Neural progenitor cell (in vitro differentiated cells): ENCODE measurements at regions not wholly inside any gene's neighbourhood (a gene's known extent, or its start where the extent isn't known, plus 50 kb on each side); places are given as distances from the start of the nearest gene placed in this dataset.
A peak's percentile ranks its signal among the peaks of the same experiment; 100 is the strongest.

Source experiments
- DNase-seq: peaks from one replicate; pipeline ENCODE4 v3.0.0-alpha.2; 2016; ENCODE audit warnings: low spot score
- H2AFZ ChIP-seq: fragments of 200-600 bp; sonication (generic); replicated peaks from 2 replicates; pipeline ENCODE4 v1.6.1; 2016; ENCODE audit warnings: antibody characterized with exemption
- H3F3A ChIP-seq: fragments of 200-600 bp; sonication (generic); 2 replicates; pipeline ENCODE4 v1.6.1; 2016; ENCODE audit warnings: antibody characterized with exemption, low read depth
- H3K27ac ChIP-seq: fragments of 200-600 bp; sonication (generic); 2 replicates; pipeline ENCODE4 v1.5.1; 2016; ENCODE audit warnings: mild to moderate bottlenecking
- H3K27me3 ChIP-seq: fragments of 200-600 bp; sonication (generic); 2 replicates; pipeline ENCODE4 v1.6.1; 2016; ENCODE audit warnings: mild to moderate bottlenecking, moderate library complexity
- H3K36me3 ChIP-seq: fragments of 200-600 bp; sonication (generic); 2 replicates; pipeline ENCODE4 v1.5.1; 2016
- H3K4me1 ChIP-seq: fragments of 200-600 bp; sonication (generic); 2 replicates; pipeline ENCODE4 v1.6.1; 2016; ENCODE audit warnings: mixed run types
- H3K4me2 ChIP-seq: fragments of 200-600 bp; sonication (generic); 2 replicates; pipeline ENCODE4 v1.6.1; 2016
- H3K4me3 ChIP-seq: fragments of 200-600 bp; sonication (generic); 2 replicates; pipeline ENCODE4 v1.5.1; 2016
- H3K79me2 ChIP-seq: fragments of 200-600 bp; sonication (generic); 2 replicates; pipeline ENCODE4 v1.6.1; 2016; ENCODE audit warnings: low read depth
- H3K9ac ChIP-seq: fragments of 200-600 bp; sonication (generic); 2 replicates; pipeline ENCODE4 v1.6.1; 2016
- H3K9me3 ChIP-seq: fragments of 200-600 bp; sonication (generic); 2 replicates; pipeline ENCODE4 v1.5.1; 2016; ENCODE audit warnings: low read depth
- H4K20me1 ChIP-seq: fragments of 200-600 bp; sonication (generic); 2 replicates; pipeline ENCODE4 v1.6.1; 2016; ENCODE audit warnings: low read depth
- H3K27ac Mint-ChIP-seq: 3 replicates; pipeline ENCODE4 v1.8.0; 2021; ENCODE audit warnings: mixed read lengths
- H3K27me3 Mint-ChIP-seq: 2 replicates; pipeline ENCODE4 v1.8.0; 2022; ENCODE audit warnings: low read depth, mild to moderate bottlenecking, inconsistent platforms, moderate library complexity, mixed read lengths; ENCODE audit not compliant: insufficient read depth
- H3K36me3 Mint-ChIP-seq: 3 replicates; pipeline ENCODE4 v1.8.0; 2021; ENCODE audit warnings: mixed read lengths
- H3K4me1 Mint-ChIP-seq: 3 replicates; pipeline ENCODE4 v1.8.0; 2021; ENCODE audit warnings: mixed read lengths
- H3K4me3 Mint-ChIP-seq: 3 replicates; pipeline ENCODE4 v1.8.0; 2021; ENCODE audit warnings: mild to moderate bottlenecking, moderate library complexity, mixed read lengths
- H3K9me3 Mint-ChIP-seq: 3 replicates; pipeline ENCODE4 v1.8.0; 2020; ENCODE audit warnings: mixed read lengths
- CTCF ChIP-seq: fragments of 200-600 bp; sonication (generic); IDR thresholded peaks from 2 replicates; pipeline ENCODE4 v1.5.1; 2017; ENCODE audit warnings: antibody characterized with exemption, mild to moderate bottlenecking
- EZH2 ChIP-seq: fragments of 200-600 bp; sonication (generic); IDR thresholded peaks from 2 replicates; pipeline ENCODE4 v1.6.1; 2017; ENCODE audit warnings: antibody characterized with exemption, mild to moderate bottlenecking, moderate library complexity
- EZH2phosphoT487 ChIP-seq: fragments of 200-600 bp; sonication (generic); IDR thresholded peaks from 2 replicates; pipeline ENCODE4 v1.6.1; 2017; ENCODE audit warnings: antibody characterized with exemption

GRCh38 chr17:70271672-70272071 is 102.3 kb downstream of the KCNJ2 start:
- H3K36me3 ChIP-seq: no peaks in the 10 kb centered on the region
- Mint-ChIP-seq H3K4me3 (no peak overlapping the region), H3K27ac (no peak overlapping the region), H3K27me3 (peaks cover 2% of the 10 kb centered on the region), H3K36me3 (no peaks in the 10 kb centered on the region), H3K4me1 (peaks cover 12% of the 10 kb centered on the region), H3K9me3 (no peaks in the 10 kb centered on the region)
- H2AFZ ChIP-seq: no peak overlapping the region
- peaks cover 14% of the 10 kb centered on the region for H3K4me1 ChIP-seq
- no peaks in the 10 kb centered on the region for H4K20me1 ChIP-seq
- no peak overlapping the region for H3K4me3 ChIP-seq
- no peaks in the 10 kb centered on the region for H3K27me3 ChIP-seq
- H3K27ac ChIP-seq: no peak overlapping the region
- H3K9me3 ChIP-seq: no peaks in the 10 kb centered on the region
- no peak overlapping the region for H3K9ac ChIP-seq
- peaks cover 12% of the 10 kb centered on the region for H3F3A ChIP-seq
- H3K79me2 ChIP-seq: no peaks in the 10 kb centered on the region
- no peak for DNase-seq
- TF ChIP-seq CTCF (no peak), EZH2phosphoT487 (no peak), EZH2 (no peak)
- peak overlapping the region; percentile 51 for H3K4me2 ChIP-seq

- Histone ChIP-seq H3K4me3 (no peak overlapping the region), H3K27me3 (no peaks in the 10 kb centered on the region), H3K79me2 (no peaks in the 10 kb centered on the region), H3K4me1 (peaks cover 14% of the 10 kb centered on the region), H3K36me3 (no peaks in the 10 kb centered on the region), H2AFZ (no peak overlapping the region), H4K20me1 (no peaks in the 10 kb centered on the region), H3K9ac (no peak overlapping the region), H3K9me3 (no peaks in the 10 kb centered on the region), H3K4me2 (no peak overlapping the region), H3K27ac (no peak overlapping the region), H3F3A (peaks cover 12% of the 10 kb centered on the region)
- no peak overlapping the region for H3K27ac Mint-ChIP-seq
- H3K36me3 Mint-ChIP-seq: no peaks in the 10 kb centered on the region
- H3K9me3 Mint-ChIP-seq: no peaks in the 10 kb centered on the region
- DNase-seq: no peak
- H3K27me3 Mint-ChIP-seq: peaks cover 4% of the 10 kb centered on the region
- H3K4me1 Mint-ChIP-seq: peaks cover 12% of the 10 kb centered on the region
- TF ChIP-seq EZH2phosphoT487 (no peak), EZH2 (no peak), CTCF (no peak)
- H3K4me3 Mint-ChIP-seq: no peak overlapping the region
These were observed 104.9 kb downstream of the KCNJ2 start for GRCh38 chr17:70274255-70274654.

- TF ChIP-seq EZH2phosphoT487 (no peak), EZH2 (no peak), CTCF (no peak)
- Mint-ChIP-seq H3K36me3 (no peaks in the 10 kb centered on the region), H3K27ac (no peak overlapping the region), H3K27me3 (peaks cover 4% of the 10 kb centered on the region), H3K4me1 (no peaks in the 10 kb centered on the region), H3K4me3 (no peak overlapping the region), H3K9me3 (no peaks in the 10 kb centered on the region)
- Histone ChIP-seq H3K4me2 (no peak overlapping the region), H3K9ac (no peak overlapping the region), H3K4me3 (no peak overlapping the region), H3K36me3 (no peaks in the 10 kb centered on the region), H4K20me1 (no peaks in the 10 kb centered on the region), H3K27ac (no peak overlapping the region), H3K9me3 (no peaks in the 10 kb centered on the region), H2AFZ (no peak overlapping the region), H3K79me2 (no peaks in the 10 kb centered on the region), H3F3A (no peaks in the 10 kb centered on the region), H3K4me1 (no peaks in the 10 kb centered on the region), H3K27me3 (no peaks in the 10 kb centered on the region)
- no peak for DNase-seq
These were observed 107.6 kb downstream of the KCNJ2 start for GRCh38 chr17:70276906-70277305.
